ENCODE measurements at regions not wholly inside any gene's neighbourhood (a gene's known extent, or its start where the extent isn't known, plus 50 kb on each side); places are given as distances from the start of the nearest gene placed in this dataset.
"Not testable (repeated sequence)": the region's sequence is repeated elsewhere in the genome, so short reads cannot be mapped to it uniquely, and the experiment has no call there.

- no peaks in the 10 kb centered on the region for H3K9me2 ChIP-seq (replicated peaks; ENCODE audit: low read depth, low read length)
- H3K4me2 ChIP-seq (ENCODE audit: low read depth, low read length, poor library complexity, severe bottlenecking), result no peak overlapping the region
- no peak for TF ChIP-seq EZH2phosphoT487 (IDR thresholded peaks at IDR 0.05; ENCODE audit: borderline replicate concordance)
- TF ChIP-seq, protein P1, sequence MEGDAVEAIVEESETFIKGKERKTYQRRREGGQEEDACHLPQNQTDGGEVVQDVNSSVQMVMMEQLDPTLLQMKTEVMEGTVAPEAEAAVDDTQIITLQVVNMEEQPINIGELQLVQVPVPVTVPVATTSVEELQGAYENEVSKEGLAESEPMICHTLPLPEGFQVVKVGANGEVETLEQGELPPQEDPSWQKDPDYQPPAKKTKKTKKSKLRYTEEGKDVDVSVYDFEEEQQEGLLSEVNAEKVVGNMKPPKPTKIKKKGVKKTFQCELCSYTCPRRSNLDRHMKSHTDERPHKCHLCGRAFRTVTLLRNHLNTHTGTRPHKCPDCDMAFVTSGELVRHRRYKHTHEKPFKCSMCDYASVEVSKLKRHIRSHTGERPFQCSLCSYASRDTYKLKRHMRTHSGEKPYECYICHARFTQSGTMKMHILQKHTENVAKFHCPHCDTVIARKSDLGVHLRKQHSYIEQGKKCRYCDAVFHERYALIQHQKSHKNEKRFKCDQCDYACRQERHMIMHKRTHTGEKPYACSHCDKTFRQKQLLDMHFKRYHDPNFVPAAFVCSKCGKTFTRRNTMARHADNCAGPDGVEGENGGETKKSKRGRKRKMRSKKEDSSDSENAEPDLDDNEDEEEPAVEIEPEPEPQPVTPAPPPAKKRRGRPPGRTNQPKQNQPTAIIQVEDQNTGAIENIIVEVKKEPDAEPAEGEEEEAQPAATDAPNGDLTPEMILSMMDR (conservative IDR thresholded peaks at IDR 0.05; ENCODE audit: low read length), result no peak
- no peak overlapping the region for H3K4me3 ChIP-seq (ENCODE audit: low read length, poor library complexity, severe bottlenecking)
- no peaks in the 10 kb centered on the region for H3K79me2 ChIP-seq (ENCODE audit: insufficient read depth, low read length)
- no peak overlapping the region for H3K9ac ChIP-seq (ENCODE audit: low read depth, low read length, poor library complexity, severe bottlenecking)
- H2AFZ ChIP-seq (ENCODE audit: low read length), result no peak overlapping the region
- no peaks in the 10 kb centered on the region for H3K27me3 ChIP-seq (ENCODE audit: insufficient read depth, low read length, poor library complexity, severe bottlenecking)
- no peaks in the 10 kb centered on the region for H3K4me1 ChIP-seq (ENCODE audit: insufficient read depth, low read length, poor library complexity, severe bottlenecking)
- no peaks in the 10 kb centered on the region for H3K9me3 ChIP-seq (ENCODE audit: insufficient read depth, low read depth, low read length)
- no peaks in the 10 kb centered on the region for H3F3A ChIP-seq (ENCODE audit: low read depth)
- H3K36me3 ChIP-seq (ENCODE audit: insufficient read depth, low read length), result no peaks in the 10 kb centered on the region
- H4K20me1 ChIP-seq (ENCODE audit: insufficient read depth, low read length, poor library complexity, severe bottlenecking), result no peaks in the 10 kb centered on the region
Observed at GRCh38 chr18:73531601-73532000, 616.0 kb downstream of the FBXO15 start.

DNA sequence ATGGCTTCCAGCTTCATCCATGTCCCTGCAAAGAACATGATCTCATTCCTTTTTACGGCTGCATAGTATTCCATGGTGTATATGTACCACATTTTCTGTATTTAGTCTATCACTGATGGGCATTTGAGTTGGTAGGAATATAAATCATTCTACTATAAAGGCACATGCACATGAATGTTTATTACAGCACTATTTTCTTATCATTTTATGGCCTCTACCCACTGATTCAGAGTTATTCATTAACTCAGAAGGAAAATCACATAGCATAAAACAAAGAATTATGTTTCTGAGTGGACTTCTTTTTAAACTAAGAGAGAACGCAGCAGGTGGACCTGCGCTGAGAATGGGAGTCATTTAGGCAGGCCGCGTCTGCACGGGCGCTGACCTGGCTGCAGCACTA, 619.6 kb downstream of the FBXO15 start:
- H3K27me3 ChIP-seq (ENCODE audit: insufficient read depth, low read length, poor library complexity, severe bottlenecking), result no peaks in the 10 kb centered on the region
- H4K20me1 ChIP-seq (ENCODE audit: insufficient read depth, low read length, poor library complexity, severe bottlenecking), result no peaks in the 10 kb centered on the region
- no peaks in the 10 kb centered on the region for H3K4me1 ChIP-seq (ENCODE audit: insufficient read depth, low read length, poor library complexity, severe bottlenecking)
- no peaks in the 10 kb centered on the region for H3K36me3 ChIP-seq (ENCODE audit: insufficient read depth, low read length)
- no peak overlapping the region for H2AFZ ChIP-seq (ENCODE audit: low read length)
- no peaks in the 10 kb centered on the region for H3K79me2 ChIP-seq (ENCODE audit: insufficient read depth, low read length)
- H3F3A ChIP-seq (ENCODE audit: low read depth), result no peaks in the 10 kb centered on the region
- no peaks in the 10 kb centered on the region for H3K9me2 ChIP-seq (replicated peaks; ENCODE audit: low read depth, low read length)
- no peak overlapping the region for H3K9ac ChIP-seq (ENCODE audit: low read depth, low read length, poor library complexity, severe bottlenecking)
- H3K4me3 ChIP-seq (ENCODE audit: low read length, poor library complexity, severe bottlenecking), result no peak overlapping the region
- no peak overlapping the region for H3K4me2 ChIP-seq (ENCODE audit: low read depth, low read length, poor library complexity, severe bottlenecking)
- TF ChIP-seq, protein P1 (conservative IDR thresholded peaks at IDR 0.05; ENCODE audit: low read length), result no peak
- TF ChIP-seq EZH2phosphoT487 (IDR thresholded peaks at IDR 0.05; ENCODE audit: borderline replicate concordance), result no peak
- H3K9me3 ChIP-seq (ENCODE audit: insufficient read depth, low read depth, low read length), result no peaks in the 10 kb centered on the region

GRCh38 chr18:73520229-73520628, 627.4 kb downstream of the FBXO15 start:
- TF ChIP-seq, protein P1 (conservative IDR thresholded peaks at IDR 0.05; ENCODE audit: low read length), result peak; percentile 29; the same call in 1 of the 2 replicates
- TF ChIP-seq EZH2phosphoT487 (IDR thresholded peaks at IDR 0.05; ENCODE audit: borderline replicate concordance), result no peak
- Histone ChIP-seq H4K20me1 (ENCODE audit: insufficient read depth, low read length, poor library complexity, severe bottlenecking) (no peaks in the 10 kb centered on the region), H2AFZ (ENCODE audit: low read length) (no peak overlapping the region), H3K9ac (ENCODE audit: low read depth, low read length, poor library complexity, severe bottlenecking) (no peak overlapping the region), H3K9me3 (ENCODE audit: insufficient read depth, low read depth, low read length) (no peaks in the 10 kb centered on the region), H3K27me3 (ENCODE audit: insufficient read depth, low read length, poor library complexity, severe bottlenecking) (no peaks in the 10 kb centered on the region), H3K4me1 (ENCODE audit: insufficient read depth, low read length, poor library complexity, severe bottlenecking) (no peaks in the 10 kb centered on the region), H3K9me2 (replicated peaks; ENCODE audit: low read depth, low read length) (no peaks in the 10 kb centered on the region), H3K4me3 (ENCODE audit: low read length, poor library complexity, severe bottlenecking) (no peak overlapping the region), H3K36me3 (ENCODE audit: insufficient read depth, low read length) (no peaks in the 10 kb centered on the region), H3K4me2 (ENCODE audit: low read depth, low read length, poor library complexity, severe bottlenecking) (no peak overlapping the region), H3K79me2 (ENCODE audit: insufficient read depth, low read length) (no peaks in the 10 kb centered on the region), H3F3A (ENCODE audit: low read depth) (no peaks in the 10 kb centered on the region)

DNA sequence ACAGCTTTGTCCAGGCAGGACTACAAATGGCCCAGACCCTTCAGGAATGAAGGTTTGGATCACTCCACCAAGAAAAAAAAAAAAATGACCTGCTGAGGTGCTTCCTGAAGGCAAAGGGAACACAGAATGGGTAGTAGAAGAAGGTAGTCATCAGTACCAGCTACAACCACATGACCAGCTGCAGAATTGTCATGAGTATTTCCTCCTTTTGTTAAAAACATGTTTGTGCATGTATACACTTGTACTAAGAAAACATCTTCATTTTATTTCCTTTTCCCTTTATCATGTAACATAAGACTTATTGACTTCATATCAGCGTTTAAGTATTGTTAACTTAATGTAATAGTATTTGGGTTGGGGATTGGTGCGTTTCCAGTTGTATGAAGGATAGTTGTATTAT, 631.6 kb downstream of the FBXO15 start:
- H3K4me2 ChIP-seq (ENCODE audit: low read depth, low read length, poor library complexity, severe bottlenecking); H3K9ac ChIP-seq (ENCODE audit: low read depth, low read length, poor library complexity, severe bottlenecking); H3K9me3 ChIP-seq (ENCODE audit: insufficient read depth, low read depth, low read length); H3K9me2 ChIP-seq (replicated peaks; ENCODE audit: low read depth, low read length); H3K36me3 ChIP-seq (ENCODE audit: insufficient read depth, low read length); H4K20me1 ChIP-seq (ENCODE audit: insufficient read depth, low read length, poor library complexity, severe bottlenecking); H2AFZ ChIP-seq (ENCODE audit: low read length); H3K27me3 ChIP-seq (ENCODE audit: insufficient read depth, low read length, poor library complexity, severe bottlenecking); H3K4me3 ChIP-seq (ENCODE audit: low read length, poor library complexity, severe bottlenecking); H3K79me2 ChIP-seq (ENCODE audit: insufficient read depth, low read length); H3F3A ChIP-seq (ENCODE audit: low read depth); H3K4me1 ChIP-seq (ENCODE audit: insufficient read depth, low read length, poor library complexity, severe bottlenecking): not testable (repeated sequence)

Data from Loucy (cell line).